PFSK-1 (cell line): ENCODE measurements at regions not wholly inside any gene's neighbourhood (a gene's known extent, or its start where the extent isn't known, plus 50 kb on each side); places are given as distances from the start of the nearest gene placed in this dataset.

Source experiments
- FOXP2 ChIP-seq: optimal IDR thresholded peaks from 2 replicates; pipeline ENCODE3; 2011; ENCODE audit warnings: borderline replicate concordance, control low read depth, inconsistent platforms; ENCODE audit not compliant: insufficient read depth; ENCODE audit errors: extremely low read length, extremely low read depth
- POLR2AphosphoS5 ChIP-seq: IDR thresholded peaks from 2 replicates; pipeline ENCODE4 v1.6.1; 2012; ENCODE audit warnings: low read depth, mild to moderate bottlenecking, control low read depth, low read length, moderate library complexity
- REST ChIP-seq, 2 experiments: IDR thresholded peaks; 2 replicates each; pipeline versions ENCODE4 v1.6.1 to v1.8.0; 2011 to 2012; ENCODE audit warnings: low read depth in 2 of 2, low read length in 2 of 2, control low read depth in 1 of 2, inconsistent platforms in 1 of 2, mild to moderate bottlenecking in 1 of 2, moderate library complexity in 1 of 2; ENCODE audit not compliant: insufficient read depth in 1 of 2
- SIN3A ChIP-seq: IDR thresholded peaks from 2 replicates; pipeline ENCODE4 v1.6.1; 2012; ENCODE audit warnings: mild to moderate bottlenecking, low read length, moderate library complexity, borderline replicate concordance; ENCODE audit not compliant: insufficient read depth
- TAF1 ChIP-seq: IDR thresholded peaks from 2 replicates; pipeline ENCODE4 v1.6.1; 2012; ENCODE audit warnings: low read length, control low read depth, borderline replicate concordance; ENCODE audit not compliant: insufficient read depth

GRCh38 chr16:73413091-73413829 is 365.3 kb upstream of the ZFHX3 start:
- no peak for TF ChIP-seq SIN3A

- TF ChIP-seq SIN3A (no peak), REST (IDR thresholded peaks at IDR 0.05; ENCODE audit: insufficient read depth in 1 of 2, low read depth in 2 of 2, low read length in 2 of 2) (no peak), FOXP2 (no peak), POLR2AphosphoS5 (no peak), TAF1 (no peak)
These were observed 364.5 kb upstream of the ZFHX3 start for GRCh38 chr16:73412416-73412815.

- TF ChIP-seq SIN3A (no peak), FOXP2 (no peak), REST (IDR thresholded peaks at IDR 0.05; ENCODE audit: insufficient read depth in 1 of 2, low read depth in 2 of 2, low read length in 2 of 2) (no peak), POLR2AphosphoS5 (no peak), TAF1 (no peak)
These were observed 360.8 kb upstream of the ZFHX3 start for GRCh38 chr16:73408716-73409115.

GRCh38 chr16:73408311-73408710 is 360.4 kb upstream of the ZFHX3 start:
- TF ChIP-seq REST (IDR thresholded peaks at IDR 0.05; ENCODE audit: insufficient read depth in 1 of 2, low read depth in 2 of 2, low read length in 2 of 2), result no peak
- TF ChIP-seq SIN3A, result no peak
- TF ChIP-seq POLR2AphosphoS5, result no peak
- no peak for TF ChIP-seq FOXP2
- no peak for TF ChIP-seq TAF1

- TF ChIP-seq FOXP2 (no peak), POLR2AphosphoS5 (no peak), REST (IDR thresholded peaks at IDR 0.05; ENCODE audit: insufficient read depth in 1 of 2, low read depth in 2 of 2, low read length in 2 of 2) (no peak), SIN3A (no peak), TAF1 (no peak)
These were observed 357.9 kb upstream of the ZFHX3 start for GRCh38 chr16:73405851-73406250.
